SK-N-SH (cell line): ENCODE measurements at regions not wholly inside any gene's neighbourhood (a gene's known extent, or its start where the extent isn't known, plus 50 kb on each side); places are given as distances from the start of the nearest gene placed in this dataset.

Source experiments
- CTCF ChIA-PET: fragments of 300-600, 350-600 bp; formaldehyde crosslinking; extraction: SDS; loops from one replicate; lab custom pipeline; 2021; lab: Yijun Ruan, JAX
- POLR2A ChIA-PET: fragments of 350-600 bp; sonication (Branson Sonifier 250); formaldehyde crosslinking; extraction: SDS; loops from one replicate; lab custom pipeline; 2020; ENCODE audit warnings: antibody characterized with exemption, inconsistent platforms; lab: Yijun Ruan, JAX
- DNase-seq: peaks from one replicate; pipeline ENCODE4 v3.0.0; 2012
- H2AFZ ChIP-seq: fragments of 200-600 bp; sonication (generic); 2 replicates; pipeline ENCODE4 v1.8.1; 2016; ENCODE audit warnings: antibody characterized with exemption, mild to moderate bottlenecking, low read depth
- H3F3A ChIP-seq: fragments of 200-600 bp; sonication (generic); replicated peaks from 2 replicates; pipeline ENCODE3; 2016; ENCODE audit warnings: antibody characterized with exemption, mild to moderate bottlenecking; ENCODE audit not compliant: insufficient read depth
- H3K27ac ChIP-seq, 2 experiments: fragments of 200-500 bp in 1 of 2; fragments of 200-600 bp in 1 of 2; sonication (Bioruptor generic) in 1 of 2; sonication (generic), shearing (Covaris generic) in 1 of 2; 2 replicates each; pipeline versions ENCODE4 v1.5.1 to v1.6.1; 2014 to 2016; ENCODE audit warnings: low read depth in 2 of 2, inconsistent platforms in 1 of 2, low read length in 1 of 2, mild to moderate bottlenecking in 1 of 2, mixed read lengths in 1 of 2
- H3K27me3 ChIP-seq: fragments of 200-600 bp; sonication (generic), shearing (Covaris generic); 2 replicates; pipeline ENCODE4 v1.6.1; 2016; ENCODE audit warnings: mixed run types; ENCODE audit not compliant: insufficient read depth
- H3K36me3 ChIP-seq, 2 experiments: fragments of 200-500 bp in 1 of 2; fragments of 200-600 bp in 1 of 2; sonication (Bioruptor generic) in 1 of 2; sonication (generic) in 1 of 2; replicated peaks in 1 of 2; 2 replicates each; pipeline versions ENCODE3 to v1.5.1; 2014 to 2016; ENCODE audit warnings: low read length in 1 of 2, mild to moderate bottlenecking in 1 of 2; ENCODE audit not compliant: insufficient read depth in 2 of 2, control insufficient read depth in 1 of 2
- H3K4me1 ChIP-seq, 2 experiments: fragments of 200-500 bp in 1 of 2; fragments of 200-600 bp in 1 of 2; sonication (Bioruptor generic) in 1 of 2; sonication (generic), shearing (Covaris generic) in 1 of 2; 2 replicates each; pipeline versions ENCODE4 v1.5.1 to v1.6.1; 2014 to 2016; ENCODE audit warnings: low read depth in 1 of 2, low read length in 1 of 2, mixed run types in 1 of 2; ENCODE audit not compliant: insufficient read depth in 2 of 2, control insufficient read depth in 1 of 2
- H3K4me2 ChIP-seq: fragments of 200-600 bp; sonication (generic), shearing (Covaris generic); 2 replicates; pipeline ENCODE4 v1.6.1; 2017; ENCODE audit warnings: mixed run types
- H3K4me3 ChIP-seq, 2 experiments: fragments of 200-500 bp in 1 of 2; fragments of 200-600 bp in 1 of 2; sonication (Bioruptor generic) in 1 of 2; sonication (generic), shearing (Covaris generic) in 1 of 2; 2 replicates each; pipeline versions ENCODE4 v1.5.1 to v1.8.1; 2014 to 2016; ENCODE audit warnings: low read depth in 2 of 2, inconsistent platforms in 1 of 2, low read length in 1 of 2, mild to moderate bottlenecking in 1 of 2, mixed read lengths in 1 of 2, moderate library complexity in 1 of 2
- H3K79me2 ChIP-seq: fragments of 200-600 bp; sonication (generic); 2 replicates; pipeline ENCODE4 v1.8.1; 2017; ENCODE audit warnings: mild to moderate bottlenecking; ENCODE audit not compliant: insufficient read depth
- H3K9ac ChIP-seq: fragments of 200-600 bp; sonication (generic); 2 replicates; pipeline ENCODE4 v1.6.1; 2017; ENCODE audit warnings: mixed run types
- H3K9me2 ChIP-seq: fragments of 200-600 bp; sonication (generic); 2 replicates; pipeline ENCODE4 v1.6.1; 2017; ENCODE audit warnings: mixed run types
- H3K9me3 ChIP-seq: fragments of 200-600 bp; sonication (generic); 2 replicates; pipeline ENCODE4 v1.6.1; 2017; ENCODE audit warnings: mixed run types, mild to moderate bottlenecking, moderate library complexity
- H4K20me1 ChIP-seq: fragments of 200-600 bp; sonication (generic); 2 replicates; pipeline ENCODE4 v1.6.1; 2017; ENCODE audit warnings: mild to moderate bottlenecking, mixed run types; ENCODE audit not compliant: insufficient read depth
- ELF1 ChIP-seq: IDR thresholded peaks from 2 replicates; pipeline ENCODE4 v1.4.0; 2012
- EP300 ChIP-seq, 2 experiments: IDR thresholded peaks; 2 replicates each; pipeline versions ENCODE4 v1.4.0 to v1.6.1; 2012; ENCODE audit warnings: borderline replicate concordance in 1 of 2, low read depth in 1 of 2, low read length in 1 of 2
- FOSL2 ChIP-seq: IDR thresholded peaks from 2 replicates; pipeline ENCODE4 v1.4.0; 2012; ENCODE audit warnings: low read depth, mild to moderate bottlenecking, moderate library complexity, borderline replicate concordance
- FOXJ3 ChIP-seq: sonication (generic); formaldehyde crosslinking; IDR thresholded peaks from 2 replicates; pipeline ENCODE4 v1.5.1; 2020; ENCODE audit warnings: mild to moderate bottlenecking, missing genetic modification reagents
- FOXM1 ChIP-seq: IDR thresholded peaks from 2 replicates; pipeline ENCODE4 v1.4.0; 2012; ENCODE audit warnings: low read depth, mild to moderate bottlenecking
- GATA2 ChIP-seq: sonication (generic); formaldehyde crosslinking; IDR thresholded peaks from 2 replicates; pipeline ENCODE4 v1.5.0; 2020; ENCODE audit warnings: mild to moderate bottlenecking, missing genetic modification reagents
- POLR2AphosphoS5 ChIP-seq: IDR thresholded peaks from 2 replicates; pipeline ENCODE4 v1.6.1; 2012; ENCODE audit warnings: low read depth, low read length
- RCOR1 ChIP-seq: fragments of 150-350 bp; IDR thresholded peaks from 2 replicates; pipeline ENCODE4 v1.6.1; 2017; ENCODE audit warnings: antibody characterized with exemption, low read length
- RXRA ChIP-seq: IDR thresholded peaks from 2 replicates; pipeline ENCODE4 v1.4.0; 2012; ENCODE audit warnings: low read depth, mild to moderate bottlenecking, borderline replicate concordance
- SIN3A ChIP-seq: IDR thresholded peaks from 2 replicates; pipeline ENCODE4 v1.6.1; 2012; ENCODE audit warnings: low read depth, mild to moderate bottlenecking, low read length, moderate library complexity, borderline replicate concordance
- SMC3 ChIP-seq: IDR thresholded peaks from 2 replicates; pipeline ENCODE4 v1.6.1; 2012; ENCODE audit warnings: low read depth, low read length, improper control_type of control experiment
- TCF12 ChIP-seq: IDR thresholded peaks from 2 replicates; pipeline ENCODE4 v1.4.0; 2012
- YY1 ChIP-seq: IDR thresholded peaks from 2 replicates; pipeline ENCODE4 v1.4.0; 2012; ENCODE audit warnings: low read depth, mild to moderate bottlenecking
- WGBS: methylation state at CpG from one replicate; pipeline ENCODE4 v1.1.6; 2017; ENCODE audit warnings: low lambda C conversion rate; 5-methylcytosine and 5-hydroxymethylcytosine counted together
- TF ChIP-seq, protein P1 (sequence below): IDR thresholded peaks from 2 replicates; pipeline ENCODE4 v1.4.0; 2012; ENCODE audit warnings: low read depth, borderline replicate concordance
- TF ChIP-seq, protein P2 (sequence below): IDR thresholded peaks from 2 replicates; pipeline ENCODE4 v1.6.1; 2012; ENCODE audit warnings: mild to moderate bottlenecking, low read depth, low read length, moderate library complexity
- TF ChIP-seq, protein P3 (sequence below): fragments of 150-350 bp; IDR thresholded peaks from 2 replicates; pipeline ENCODE4 v1.6.1; 2016; ENCODE audit warnings: mild to moderate bottlenecking, low read depth, low read length
- TF ChIP-seq, protein P4 (sequence below): IDR thresholded peaks from 2 replicates; pipeline ENCODE4 v1.4.0; 2012; ENCODE audit warnings: low read depth, borderline replicate concordance

DNA sequence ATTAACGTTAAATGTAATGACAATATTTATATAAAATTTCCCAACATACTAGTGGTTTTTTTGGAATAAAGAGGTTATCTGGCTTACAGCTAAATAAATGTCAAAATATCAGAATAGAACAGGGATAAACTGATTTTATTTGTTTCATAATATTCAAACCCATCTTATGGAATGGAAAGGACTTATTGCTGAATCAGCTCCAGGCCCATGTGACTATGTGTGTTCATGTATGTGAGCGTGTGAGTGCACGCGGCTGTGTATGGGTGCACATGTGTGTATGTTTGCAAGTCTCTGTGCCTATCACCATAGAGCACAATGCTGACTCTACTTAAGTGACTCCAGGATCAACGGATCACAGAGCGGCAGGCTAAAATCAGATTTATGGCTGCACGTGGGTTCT is 392.3 kb upstream of the GRM7 start:
- Histone ChIP-seq H3K27ac (no peak overlapping the region), H3K27me3 (no peaks in the 10 kb centered on the region), H3K9ac (no peak overlapping the region), H4K20me1 (no peaks in the 10 kb centered on the region), H3K36me3 (no peaks in the 10 kb centered on the region), H3K4me3 (no peak overlapping the region), H3K79me2 (no peaks in the 10 kb centered on the region), H3K9me3 (no peaks in the 10 kb centered on the region), H3K4me2 (no peak overlapping the region), H3K4me1 (no peaks in the 10 kb centered on the region), H2AFZ (no peak overlapping the region), H3F3A (no peaks in the 10 kb centered on the region), H3K9me2 (no peaks in the 10 kb centered on the region)
- POLR2A ChIA-PET: no interaction called here
- 65% methylated on average over 7 of the region's 7 CpGs for WGBS
- TF ChIP-seq RXRA (no peak), YY1 (no peak), SMC3 (no peak), TCF12 (no peak), EP300 (IDR thresholded peaks at IDR 0.05; ENCODE audit: borderline replicate concordance in 1 of 2, low read depth in 1 of 2, low read length in 1 of 2) (no peak), POLR2AphosphoS5 (no peak), ELF1 (no peak), FOSL2 (no peak), FOXM1 (no peak), SIN3A (no peak), GATA2 (CRISPR knock-in tag) (no peak), RCOR1 (no peak), FOXJ3 (CRISPR knock-in tag) (no peak)
- TF ChIP-seq, protein P1, sequence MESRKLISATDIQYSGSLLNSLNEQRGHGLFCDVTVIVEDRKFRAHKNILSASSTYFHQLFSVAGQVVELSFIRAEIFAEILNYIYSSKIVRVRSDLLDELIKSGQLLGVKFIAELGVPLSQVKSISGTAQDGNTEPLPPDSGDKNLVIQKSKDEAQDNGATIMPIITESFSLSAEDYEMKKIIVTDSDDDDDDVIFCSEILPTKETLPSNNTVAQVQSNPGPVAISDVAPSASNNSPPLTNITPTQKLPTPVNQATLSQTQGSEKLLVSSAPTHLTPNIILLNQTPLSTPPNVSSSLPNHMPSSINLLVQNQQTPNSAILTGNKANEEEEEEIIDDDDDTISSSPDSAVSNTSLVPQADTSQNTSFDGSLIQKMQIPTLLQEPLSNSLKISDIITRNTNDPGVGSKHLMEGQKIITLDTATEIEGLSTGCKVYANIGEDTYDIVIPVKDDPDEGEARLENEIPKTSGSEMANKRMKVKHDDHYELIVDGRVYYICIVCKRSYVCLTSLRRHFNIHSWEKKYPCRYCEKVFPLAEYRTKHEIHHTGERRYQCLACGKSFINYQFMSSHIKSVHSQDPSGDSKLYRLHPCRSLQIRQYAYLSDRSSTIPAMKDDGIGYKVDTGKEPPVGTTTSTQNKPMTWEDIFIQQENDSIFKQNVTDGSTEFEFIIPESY: no peak
- TF ChIP-seq, protein P2, sequence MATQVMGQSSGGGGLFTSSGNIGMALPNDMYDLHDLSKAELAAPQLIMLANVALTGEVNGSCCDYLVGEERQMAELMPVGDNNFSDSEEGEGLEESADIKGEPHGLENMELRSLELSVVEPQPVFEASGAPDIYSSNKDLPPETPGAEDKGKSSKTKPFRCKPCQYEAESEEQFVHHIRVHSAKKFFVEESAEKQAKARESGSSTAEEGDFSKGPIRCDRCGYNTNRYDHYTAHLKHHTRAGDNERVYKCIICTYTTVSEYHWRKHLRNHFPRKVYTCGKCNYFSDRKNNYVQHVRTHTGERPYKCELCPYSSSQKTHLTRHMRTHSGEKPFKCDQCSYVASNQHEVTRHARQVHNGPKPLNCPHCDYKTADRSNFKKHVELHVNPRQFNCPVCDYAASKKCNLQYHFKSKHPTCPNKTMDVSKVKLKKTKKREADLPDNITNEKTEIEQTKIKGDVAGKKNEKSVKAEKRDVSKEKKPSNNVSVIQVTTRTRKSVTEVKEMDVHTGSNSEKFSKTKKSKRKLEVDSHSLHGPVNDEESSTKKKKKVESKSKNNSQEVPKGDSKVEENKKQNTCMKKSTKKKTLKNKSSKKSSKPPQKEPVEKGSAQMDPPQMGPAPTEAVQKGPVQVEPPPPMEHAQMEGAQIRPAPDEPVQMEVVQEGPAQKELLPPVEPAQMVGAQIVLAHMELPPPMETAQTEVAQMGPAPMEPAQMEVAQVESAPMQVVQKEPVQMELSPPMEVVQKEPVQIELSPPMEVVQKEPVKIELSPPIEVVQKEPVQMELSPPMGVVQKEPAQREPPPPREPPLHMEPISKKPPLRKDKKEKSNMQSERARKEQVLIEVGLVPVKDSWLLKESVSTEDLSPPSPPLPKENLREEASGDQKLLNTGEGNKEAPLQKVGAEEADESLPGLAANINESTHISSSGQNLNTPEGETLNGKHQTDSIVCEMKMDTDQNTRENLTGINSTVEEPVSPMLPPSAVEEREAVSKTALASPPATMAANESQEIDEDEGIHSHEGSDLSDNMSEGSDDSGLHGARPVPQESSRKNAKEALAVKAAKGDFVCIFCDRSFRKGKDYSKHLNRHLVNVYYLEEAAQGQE: no peak
- TF ChIP-seq, protein P3, sequence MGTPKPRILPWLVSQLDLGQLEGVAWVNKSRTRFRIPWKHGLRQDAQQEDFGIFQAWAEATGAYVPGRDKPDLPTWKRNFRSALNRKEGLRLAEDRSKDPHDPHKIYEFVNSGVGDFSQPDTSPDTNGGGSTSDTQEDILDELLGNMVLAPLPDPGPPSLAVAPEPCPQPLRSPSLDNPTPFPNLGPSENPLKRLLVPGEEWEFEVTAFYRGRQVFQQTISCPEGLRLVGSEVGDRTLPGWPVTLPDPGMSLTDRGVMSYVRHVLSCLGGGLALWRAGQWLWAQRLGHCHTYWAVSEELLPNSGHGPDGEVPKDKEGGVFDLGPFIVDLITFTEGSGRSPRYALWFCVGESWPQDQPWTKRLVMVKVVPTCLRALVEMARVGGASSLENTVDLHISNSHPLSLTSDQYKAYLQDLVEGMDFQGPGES: no peak
- TF ChIP-seq, protein P4, sequence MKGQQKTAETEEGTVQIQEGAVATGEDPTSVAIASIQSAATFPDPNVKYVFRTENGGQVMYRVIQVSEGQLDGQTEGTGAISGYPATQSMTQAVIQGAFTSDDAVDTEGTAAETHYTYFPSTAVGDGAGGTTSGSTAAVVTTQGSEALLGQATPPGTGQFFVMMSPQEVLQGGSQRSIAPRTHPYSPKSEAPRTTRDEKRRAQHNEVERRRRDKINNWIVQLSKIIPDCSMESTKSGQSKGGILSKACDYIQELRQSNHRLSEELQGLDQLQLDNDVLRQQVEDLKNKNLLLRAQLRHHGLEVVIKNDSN: no peak
- no peak for DNase-seq
- CTCF ChIA-PET: no interaction called here
